WTC11 (cell line): ENCODE measurements at regions not wholly inside any gene's neighbourhood (a gene's known extent, or its start where the extent isn't known, plus 50 kb on each side); places are given as distances from the start of the nearest gene placed in this dataset.

ENCODE experiments used
- ATAC-seq: fragments of 200-7000 bp; cut with Tn5 transposase; 2 replicates; pipeline ENCODE4 v1.10.0; 2021; ENCODE audit warnings: mild to moderate bottlenecking, moderate library complexity
- CTCF ChIA-PET: fragments of 300-600 bp; sonication (Branson Sonifier 250); formaldehyde crosslinking; loops from one replicate; lab custom pipeline; 2021; ENCODE audit warnings: antibody characterized with exemption; lab: Charles Lee
- POLR2A ChIA-PET: fragments of 350-600 bp; sonication (Branson Sonifier 250); formaldehyde crosslinking; loops from one replicate; lab custom pipeline; 2021; ENCODE audit warnings: antibody characterized with exemption; lab: Charles Lee
- DNase-seq: peaks from one replicate; pipeline ENCODE4 v3.0.0; 2021; ENCODE audit warnings: low spot score
- H3K27ac Mint-ChIP-seq: 2 replicates; pipeline ENCODE4 v1.8.0; 2021; ENCODE audit warnings: mixed read lengths
- H3K27me3 Mint-ChIP-seq: 2 replicates; pipeline ENCODE4 v1.8.0; 2021; ENCODE audit warnings: low read depth, mild to moderate bottlenecking, moderate library complexity, mixed read lengths
- H3K36me3 Mint-ChIP-seq: 2 replicates; pipeline ENCODE4 v1.8.0; 2021; ENCODE audit warnings: mixed read lengths
- H3K4me1 Mint-ChIP-seq: 2 replicates; pipeline ENCODE4 v1.8.0; 2022; ENCODE audit warnings: mixed read lengths
- H3K4me3 Mint-ChIP-seq: 2 replicates; pipeline ENCODE4 v1.8.0; 2021; ENCODE audit warnings: mild to moderate bottlenecking, moderate library complexity, mixed read lengths
- H3K9me3 Mint-ChIP-seq: 2 replicates; pipeline ENCODE4 v1.8.0; 2021; ENCODE audit warnings: mixed read lengths
- ATF1 ChIP-seq: sonication (generic); formaldehyde crosslinking; IDR thresholded peaks from 2 replicates; pipeline ENCODE4 v1.8.1; 2023; ENCODE audit warnings: mild to moderate bottlenecking, moderate library complexity, missing genetic modification reagents
- ELF4 ChIP-seq: sonication (generic); formaldehyde crosslinking; IDR thresholded peaks from 2 replicates; pipeline ENCODE4 v1.8.1; 2022; ENCODE audit warnings: low read depth, mild to moderate bottlenecking, moderate library complexity, missing genetic modification reagents
- GABPB1 ChIP-seq: sonication (generic); formaldehyde crosslinking; IDR thresholded peaks from 2 replicates; pipeline ENCODE4 v1.8.1; 2023; ENCODE audit warnings: mild to moderate bottlenecking, missing genetic modification reagents
- GTF2I ChIP-seq: fragments of 250-450 bp; sonication (Bioruptor Pico); conservative IDR thresholded peaks from 2 replicates; pipeline ENCODE4 v1.4.0; 2021; ENCODE audit warnings: mild to moderate bottlenecking
- IRF2 ChIP-seq: sonication (generic); formaldehyde crosslinking; IDR thresholded peaks from 2 replicates; pipeline ENCODE4 v1.8.0; 2022; ENCODE audit warnings: low read depth, missing genetic modification reagents, borderline replicate concordance
- NR1H2 ChIP-seq: sonication (generic); formaldehyde crosslinking; IDR thresholded peaks from 2 replicates; pipeline ENCODE4 v1.9.0; 2021; ENCODE audit warnings: mild to moderate bottlenecking, moderate library complexity, missing genetic modification reagents
- NR3C1 ChIP-seq: sonication (generic); formaldehyde crosslinking; conservative IDR thresholded peaks from 2 replicates; pipeline ENCODE4 v1.8.1; 2023; ENCODE audit warnings: low read depth, mild to moderate bottlenecking, missing genetic modification reagents
- PRRX2 ChIP-seq: fragments of 250-450 bp; sonication (Bioruptor Pico); IDR thresholded peaks from 2 replicates; pipeline ENCODE4 v1.8.0; 2021; ENCODE audit warnings: mild to moderate bottlenecking
- SMAD3 ChIP-seq: sonication (generic); formaldehyde crosslinking; IDR thresholded peaks from 2 replicates; pipeline ENCODE4 v1.8.0; 2022; ENCODE audit warnings: missing genetic modification reagents, mild to moderate bottlenecking, borderline replicate concordance
- SOX15 ChIP-seq: fragments of 250-450 bp; sonication (Bioruptor Pico); IDR thresholded peaks from 2 replicates; pipeline ENCODE4 v1.9.0; 2021; ENCODE audit warnings: mild to moderate bottlenecking
- TCF7 ChIP-seq: sonication (generic); formaldehyde crosslinking; IDR thresholded peaks from 2 replicates; pipeline ENCODE4 v1.8.0; 2022; ENCODE audit warnings: mild to moderate bottlenecking, low read depth, missing genetic modification reagents, moderate library complexity
- TEAD1 ChIP-seq: sonication (generic); formaldehyde crosslinking; IDR thresholded peaks from 2 replicates; pipeline ENCODE4 v1.8.0; 2022; ENCODE audit warnings: mild to moderate bottlenecking, missing genetic modification reagents
- TP53 ChIP-seq: sonication (generic); formaldehyde crosslinking; IDR thresholded peaks from 2 replicates; pipeline ENCODE4 v1.8.1; 2023; ENCODE audit warnings: mild to moderate bottlenecking, missing genetic modification reagents
- ZNF138 ChIP-seq: sonication (generic); formaldehyde crosslinking; conservative IDR thresholded peaks from 2 replicates; pipeline ENCODE4 v1.8.1; 2022; ENCODE audit warnings: mild to moderate bottlenecking, moderate library complexity, missing genetic modification reagents
- ZNF263 ChIP-seq: sonication (generic); formaldehyde crosslinking; IDR thresholded peaks from 2 replicates; pipeline ENCODE4 v1.8.1; 2022; ENCODE audit warnings: low read depth, mild to moderate bottlenecking, moderate library complexity, missing genetic modification reagents
- ZNF423 ChIP-seq: fragments of 250-450 bp; sonication (Bioruptor Pico); IDR thresholded peaks from 2 replicates; pipeline ENCODE4 v2.1.2; 2022; ENCODE audit warnings: mild to moderate bottlenecking, moderate library complexity
- TF ChIP-seq, protein P1 (sequence below): sonication (generic); formaldehyde crosslinking; IDR thresholded peaks from 2 replicates; pipeline ENCODE4 v1.8.0; 2023; ENCODE audit warnings: missing genetic modification reagents
- TF ChIP-seq, protein P2 (sequence below): sonication (generic); formaldehyde crosslinking; IDR thresholded peaks from 2 replicates; pipeline ENCODE4 v1.8.1; 2022; ENCODE audit warnings: mild to moderate bottlenecking, missing genetic modification reagents, moderate library complexity, borderline replicate concordance
- TF ChIP-seq, protein P3 (sequence below): sonication (generic); formaldehyde crosslinking; IDR thresholded peaks from 2 replicates; pipeline ENCODE4 v1.8.0; 2023; ENCODE audit warnings: missing genetic modification reagents, mild to moderate bottlenecking, borderline replicate concordance
- TF ChIP-seq, protein P4 (sequence below): sonication (generic); formaldehyde crosslinking; IDR thresholded peaks from 2 replicates; pipeline ENCODE4 v1.8.1; 2022; ENCODE audit warnings: low read depth, missing genetic modification reagents, borderline replicate concordance
- TF ChIP-seq, protein P5 (sequence below): fragments of 250-450 bp; sonication (Bioruptor Pico); IDR thresholded peaks from 2 replicates; pipeline ENCODE4 v1.8.0; 2021; ENCODE audit warnings: mild to moderate bottlenecking

DNA sequence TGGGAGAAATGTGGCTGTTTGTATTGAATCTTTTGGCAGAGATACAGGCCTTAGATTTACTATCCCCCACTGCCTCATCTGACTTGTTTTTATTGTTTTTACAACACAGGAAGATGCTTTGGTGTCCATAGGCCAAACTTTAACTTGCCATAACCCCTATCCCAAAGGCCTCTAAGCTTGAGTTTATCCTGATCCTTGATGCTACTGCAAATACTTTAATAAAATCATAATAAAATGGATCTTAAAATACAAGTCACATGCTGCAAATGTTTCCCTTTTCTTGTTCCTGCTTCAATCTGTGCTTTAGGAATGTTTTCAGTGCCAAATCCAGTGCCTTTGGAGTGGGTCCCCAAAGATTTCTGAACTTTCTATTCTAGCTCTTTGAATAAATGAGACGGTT is 770.6 kb downstream of the DACH1 start:
- TF ChIP-seq ATF1 (CRISPR knock-in tag) (no peak), IRF2 (no peak), SMAD3 (CRISPR knock-in tag) (no peak), ZNF138 (no peak), PRRX2 (CRISPR knock-in tag) (no peak)
- TF ChIP-seq, protein P1, sequence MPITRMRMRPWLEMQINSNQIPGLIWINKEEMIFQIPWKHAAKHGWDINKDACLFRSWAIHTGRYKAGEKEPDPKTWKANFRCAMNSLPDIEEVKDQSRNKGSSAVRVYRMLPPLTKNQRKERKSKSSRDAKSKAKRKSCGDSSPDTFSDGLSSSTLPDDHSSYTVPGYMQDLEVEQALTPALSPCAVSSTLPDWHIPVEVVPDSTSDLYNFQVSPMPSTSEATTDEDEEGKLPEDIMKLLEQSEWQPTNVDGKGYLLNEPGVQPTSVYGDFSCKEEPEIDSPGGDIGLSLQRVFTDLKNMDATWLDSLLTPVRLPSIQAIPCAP (CRISPR knock-in tag), result no peak
- TF ChIP-seq, protein P2, sequence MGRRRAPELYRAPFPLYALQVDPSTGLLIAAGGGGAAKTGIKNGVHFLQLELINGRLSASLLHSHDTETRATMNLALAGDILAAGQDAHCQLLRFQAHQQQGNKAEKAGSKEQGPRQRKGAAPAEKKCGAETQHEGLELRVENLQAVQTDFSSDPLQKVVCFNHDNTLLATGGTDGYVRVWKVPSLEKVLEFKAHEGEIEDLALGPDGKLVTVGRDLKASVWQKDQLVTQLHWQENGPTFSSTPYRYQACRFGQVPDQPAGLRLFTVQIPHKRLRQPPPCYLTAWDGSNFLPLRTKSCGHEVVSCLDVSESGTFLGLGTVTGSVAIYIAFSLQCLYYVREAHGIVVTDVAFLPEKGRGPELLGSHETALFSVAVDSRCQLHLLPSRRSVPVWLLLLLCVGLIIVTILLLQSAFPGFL, result no peak
- Mint-ChIP-seq H3K4me1 (no peaks in the 10 kb centered on the region), H3K27ac (no peak overlapping the region), H3K27me3 (no peaks in the 10 kb centered on the region), H3K9me3 (peaks cover 4% of the 10 kb centered on the region), H3K4me3 (no peak overlapping the region), H3K36me3 (no peaks in the 10 kb centered on the region)
- DNase-seq (no peak), ATAC-seq (no peak)
- ChIA-PET CTCF (no interaction called here), POLR2A (no interaction called here)

DNA sequence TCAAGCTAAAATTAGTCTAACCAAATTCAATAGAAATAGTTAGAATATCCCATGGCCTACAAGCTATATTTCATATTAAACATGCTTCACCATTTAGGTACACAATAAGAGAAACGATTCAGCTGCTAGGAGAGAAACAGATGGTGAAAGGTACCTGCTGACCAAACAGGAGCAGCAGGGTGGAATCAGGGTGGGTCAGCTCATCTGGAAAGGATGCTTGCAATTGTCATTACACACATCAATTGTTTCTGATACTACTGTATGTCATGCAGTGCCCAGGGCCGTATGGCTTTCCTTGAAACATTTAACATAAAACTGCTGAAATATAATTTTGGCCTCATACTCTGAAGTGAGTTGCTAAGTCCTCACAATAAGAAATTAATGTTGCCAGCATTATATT is 776.0 kb downstream of the DACH1 start:
- no peak for ATAC-seq
- ChIA-PET CTCF (no interaction called here), POLR2A (no interaction called here)
- DNase-seq, result no peak
- TF ChIP-seq, protein P3, sequence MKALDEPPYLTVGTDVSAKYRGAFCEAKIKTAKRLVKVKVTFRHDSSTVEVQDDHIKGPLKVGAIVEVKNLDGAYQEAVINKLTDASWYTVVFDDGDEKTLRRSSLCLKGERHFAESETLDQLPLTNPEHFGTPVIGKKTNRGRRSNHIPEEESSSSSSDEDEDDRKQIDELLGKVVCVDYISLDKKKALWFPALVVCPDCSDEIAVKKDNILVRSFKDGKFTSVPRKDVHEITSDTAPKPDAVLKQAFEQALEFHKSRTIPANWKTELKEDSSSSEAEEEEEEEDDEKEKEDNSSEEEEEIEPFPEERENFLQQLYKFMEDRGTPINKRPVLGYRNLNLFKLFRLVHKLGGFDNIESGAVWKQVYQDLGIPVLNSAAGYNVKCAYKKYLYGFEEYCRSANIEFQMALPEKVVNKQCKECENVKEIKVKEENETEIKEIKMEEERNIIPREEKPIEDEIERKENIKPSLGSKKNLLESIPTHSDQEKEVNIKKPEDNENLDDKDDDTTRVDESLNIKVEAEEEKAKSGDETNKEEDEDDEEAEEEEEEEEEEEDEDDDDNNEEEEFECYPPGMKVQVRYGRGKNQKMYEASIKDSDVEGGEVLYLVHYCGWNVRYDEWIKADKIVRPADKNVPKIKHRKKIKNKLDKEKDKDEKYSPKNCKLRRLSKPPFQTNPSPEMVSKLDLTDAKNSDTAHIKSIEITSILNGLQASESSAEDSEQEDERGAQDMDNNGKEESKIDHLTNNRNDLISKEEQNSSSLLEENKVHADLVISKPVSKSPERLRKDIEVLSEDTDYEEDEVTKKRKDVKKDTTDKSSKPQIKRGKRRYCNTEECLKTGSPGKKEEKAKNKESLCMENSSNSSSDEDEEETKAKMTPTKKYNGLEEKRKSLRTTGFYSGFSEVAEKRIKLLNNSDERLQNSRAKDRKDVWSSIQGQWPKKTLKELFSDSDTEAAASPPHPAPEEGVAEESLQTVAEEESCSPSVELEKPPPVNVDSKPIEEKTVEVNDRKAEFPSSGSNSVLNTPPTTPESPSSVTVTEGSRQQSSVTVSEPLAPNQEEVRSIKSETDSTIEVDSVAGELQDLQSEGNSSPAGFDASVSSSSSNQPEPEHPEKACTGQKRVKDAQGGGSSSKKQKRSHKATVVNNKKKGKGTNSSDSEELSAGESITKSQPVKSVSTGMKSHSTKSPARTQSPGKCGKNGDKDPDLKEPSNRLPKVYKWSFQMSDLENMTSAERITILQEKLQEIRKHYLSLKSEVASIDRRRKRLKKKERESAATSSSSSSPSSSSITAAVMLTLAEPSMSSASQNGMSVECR (CRISPR knock-in tag), result no peak
- TF ChIP-seq TCF7 (no peak), ELF4 (no peak), IRF2 (no peak), GABPB1 (CRISPR knock-in tag) (no peak), GTF2I (CRISPR knock-in tag) (no peak), NR3C1 (CRISPR knock-in tag) (no peak), NR1H2 (CRISPR knock-in tag) (no peak), ZNF263 (CRISPR knock-in tag) (no peak), TEAD1 (CRISPR knock-in tag) (no peak), SOX15 (CRISPR knock-in tag) (no peak), ZNF423 (CRISPR knock-in tag) (no peak), TP53 (CRISPR knock-in tag) (no peak)
- TF ChIP-seq, protein P4, sequence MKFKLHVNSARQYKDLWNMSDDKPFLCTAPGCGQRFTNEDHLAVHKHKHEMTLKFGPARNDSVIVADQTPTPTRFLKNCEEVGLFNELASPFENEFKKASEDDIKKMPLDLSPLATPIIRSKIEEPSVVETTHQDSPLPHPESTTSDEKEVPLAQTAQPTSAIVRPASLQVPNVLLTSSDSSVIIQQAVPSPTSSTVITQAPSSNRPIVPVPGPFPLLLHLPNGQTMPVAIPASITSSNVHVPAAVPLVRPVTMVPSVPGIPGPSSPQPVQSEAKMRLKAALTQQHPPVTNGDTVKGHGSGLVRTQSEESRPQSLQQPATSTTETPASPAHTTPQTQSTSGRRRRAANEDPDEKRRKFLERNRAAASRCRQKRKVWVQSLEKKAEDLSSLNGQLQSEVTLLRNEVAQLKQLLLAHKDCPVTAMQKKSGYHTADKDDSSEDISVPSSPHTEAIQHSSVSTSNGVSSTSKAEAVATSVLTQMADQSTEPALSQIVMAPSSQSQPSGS (CRISPR knock-in tag), result no peak
- TF ChIP-seq, protein P5, sequence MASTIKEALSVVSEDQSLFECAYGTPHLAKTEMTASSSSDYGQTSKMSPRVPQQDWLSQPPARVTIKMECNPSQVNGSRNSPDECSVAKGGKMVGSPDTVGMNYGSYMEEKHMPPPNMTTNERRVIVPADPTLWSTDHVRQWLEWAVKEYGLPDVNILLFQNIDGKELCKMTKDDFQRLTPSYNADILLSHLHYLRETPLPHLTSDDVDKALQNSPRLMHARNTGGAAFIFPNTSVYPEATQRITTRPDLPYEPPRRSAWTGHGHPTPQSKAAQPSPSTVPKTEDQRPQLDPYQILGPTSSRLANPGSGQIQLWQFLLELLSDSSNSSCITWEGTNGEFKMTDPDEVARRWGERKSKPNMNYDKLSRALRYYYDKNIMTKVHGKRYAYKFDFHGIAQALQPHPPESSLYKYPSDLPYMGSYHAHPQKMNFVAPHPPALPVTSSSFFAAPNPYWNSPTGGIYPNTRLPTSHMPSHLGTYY (CRISPR knock-in tag), result no peak
- TF ChIP-seq, protein P2, result no peak
- no peak overlapping the region for H3K4me3 Mint-ChIP-seq
- H3K27ac Mint-ChIP-seq, result no peak overlapping the region
- H3K36me3 Mint-ChIP-seq, result no peaks in the 10 kb centered on the region
- peaks cover 19% of the 10 kb centered on the region for H3K9me3 Mint-ChIP-seq
- no peaks in the 10 kb centered on the region for H3K27me3 Mint-ChIP-seq
- no peaks in the 10 kb centered on the region for H3K4me1 Mint-ChIP-seq
